GM18861 (cell line): ENCODE measurements at regions not wholly inside any gene's neighbourhood (a gene's known extent, or its start where the extent isn't known, plus 50 kb on each side); places are given as distances from the start of the nearest gene placed in this dataset.

Experiments used
- ATAC-seq: cut with Tn5 transposase; IDR thresholded peaks from one replicate; pipeline ENCODE4 v1.9.1; 2021; ENCODE audit not compliant: unreplicated experiment

DNA sequence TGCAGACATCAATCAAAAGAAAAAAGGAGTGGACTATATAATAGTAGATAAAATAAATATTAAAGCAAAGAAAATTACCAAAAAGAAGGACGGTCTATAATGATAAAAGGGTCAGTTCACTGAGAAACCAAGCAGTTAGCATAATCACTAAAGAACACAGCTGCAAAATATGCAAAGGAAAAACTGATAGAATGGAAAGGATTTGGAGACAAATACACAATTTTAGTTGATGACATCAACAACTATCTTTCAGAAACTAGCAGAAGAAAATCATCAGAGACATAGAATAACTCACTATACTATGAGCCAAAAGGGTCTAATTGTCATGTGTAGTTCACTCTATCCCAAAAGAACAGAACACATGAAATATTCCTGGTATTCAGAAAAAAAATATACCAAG lies 316.4 kb upstream of the IGFBP3 start:
- no peak for ATAC-seq

DNA sequence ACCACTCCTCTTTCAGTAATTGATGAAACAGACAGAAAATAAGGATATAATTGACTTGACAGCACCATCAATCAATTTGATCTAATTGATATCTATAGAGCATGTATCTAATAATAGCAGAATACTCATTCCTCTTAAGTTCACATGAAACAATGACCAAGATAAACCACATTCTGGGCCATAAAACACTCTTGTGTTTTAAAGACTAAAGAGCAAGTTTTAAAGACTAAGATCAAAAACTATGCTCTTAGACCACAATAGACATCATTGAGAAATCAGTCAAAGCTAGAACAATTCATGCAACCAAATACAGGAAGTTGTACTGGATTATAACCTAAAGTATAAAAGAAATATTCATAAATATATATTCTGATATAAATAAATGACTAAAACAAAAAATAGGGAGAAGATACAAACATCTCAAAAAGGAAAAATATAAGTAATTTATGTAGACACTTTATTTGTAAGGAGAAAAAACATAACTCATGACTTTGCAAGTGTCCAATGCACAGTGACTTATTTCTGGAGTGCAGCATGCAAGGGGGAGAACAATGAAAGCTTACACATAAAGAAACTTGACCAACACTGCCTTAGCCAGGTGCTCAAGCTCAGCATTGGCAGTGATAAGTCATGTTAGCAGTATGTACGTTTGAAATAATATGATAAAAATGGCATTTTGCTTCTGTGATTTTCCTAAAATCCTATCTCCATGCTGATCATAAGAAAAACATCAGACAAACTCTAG lies 312.7 kb upstream of the IGFBP3 start:
- ATAC-seq: peak; percentile 82

DNA sequence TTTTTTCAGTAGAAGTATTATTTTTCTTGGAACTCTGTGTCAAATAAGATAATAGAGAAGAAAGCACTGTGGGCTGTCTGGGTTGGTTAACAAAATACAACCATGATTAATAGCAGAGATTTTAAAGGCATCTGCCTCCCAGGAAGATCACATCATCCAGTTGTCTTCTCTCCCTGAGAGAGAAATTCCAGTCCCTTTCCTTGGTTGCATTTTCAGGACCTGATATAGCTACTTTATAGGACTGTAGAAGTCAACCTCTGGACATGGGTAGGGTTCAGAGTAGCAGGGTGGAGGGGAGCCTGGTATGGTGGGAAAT lies 309.9 kb upstream of the IGFBP3 start:
- ATAC-seq: no peak

DNA sequence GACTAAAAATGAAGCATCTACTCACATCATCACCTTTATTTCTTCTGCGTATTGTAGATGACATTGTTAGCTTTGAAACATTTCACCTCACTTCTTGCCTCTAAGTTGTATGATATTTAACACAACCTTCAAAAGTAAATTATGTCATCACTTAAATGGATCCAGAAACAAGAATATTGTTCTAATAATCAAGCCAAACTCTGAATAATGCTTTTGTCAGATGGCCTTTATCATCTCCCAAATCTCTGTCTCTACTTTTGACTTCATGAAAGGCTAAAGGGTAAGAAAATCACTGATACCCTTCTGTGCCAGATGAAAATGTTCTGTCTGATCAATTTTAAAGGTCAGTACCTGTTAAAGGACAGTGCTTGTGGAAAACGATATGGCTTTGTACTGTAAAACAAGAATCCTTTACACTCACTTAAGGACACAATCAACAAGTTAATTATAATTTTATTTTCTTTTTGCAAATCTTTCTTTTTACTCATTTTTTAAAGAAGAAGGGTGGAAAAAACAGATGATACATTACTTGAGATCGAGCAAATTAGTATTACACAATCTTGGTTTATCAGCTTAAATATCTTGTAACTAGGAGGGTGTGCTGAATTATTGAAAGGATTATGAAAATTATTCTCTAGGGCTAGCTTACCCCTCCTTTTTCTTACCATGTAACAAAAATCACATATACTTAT lies 309.4 kb upstream of the IGFBP3 start:
- no peak for ATAC-seq

DNA sequence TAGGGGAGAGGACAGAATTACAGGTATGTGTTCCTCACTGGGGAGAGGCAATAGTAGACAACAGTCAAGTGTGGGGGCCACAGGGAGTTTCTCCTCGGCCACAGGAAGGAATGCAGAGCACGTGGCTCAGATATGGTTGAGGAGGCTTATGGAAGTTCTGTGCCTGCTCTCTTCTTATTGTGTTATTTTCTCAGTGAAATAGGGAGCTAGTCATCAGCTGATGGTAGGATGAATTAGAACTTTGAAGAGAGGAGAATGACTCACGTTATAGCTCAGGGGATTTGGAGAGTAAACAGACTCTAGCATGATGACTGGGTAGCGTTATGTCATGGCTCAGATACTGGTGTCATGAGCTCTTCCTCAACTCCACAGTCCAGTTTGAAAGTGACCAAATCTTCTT lies 308.3 kb upstream of the IGFBP3 start:
- ATAC-seq: no peak

DNA sequence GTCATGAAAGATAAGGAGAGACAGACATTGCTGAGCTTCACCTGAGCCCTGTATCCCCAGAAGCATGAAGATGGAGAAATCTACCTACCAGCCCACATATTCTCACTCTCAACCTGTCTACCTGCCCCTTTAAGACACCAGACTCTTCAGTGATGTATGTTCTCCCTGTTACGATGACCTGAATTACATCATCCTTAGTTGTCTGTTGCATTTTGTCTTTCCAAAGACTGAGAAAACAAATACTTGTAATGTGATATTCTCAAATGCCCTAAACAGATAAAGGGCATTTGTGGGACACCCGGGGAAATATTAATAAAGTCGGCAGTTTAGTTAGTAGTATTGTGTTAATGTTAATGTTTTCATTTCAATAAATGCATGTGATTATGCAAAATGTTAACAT lies 305.8 kb upstream of the IGFBP3 start:
- no peak for ATAC-seq

DNA sequence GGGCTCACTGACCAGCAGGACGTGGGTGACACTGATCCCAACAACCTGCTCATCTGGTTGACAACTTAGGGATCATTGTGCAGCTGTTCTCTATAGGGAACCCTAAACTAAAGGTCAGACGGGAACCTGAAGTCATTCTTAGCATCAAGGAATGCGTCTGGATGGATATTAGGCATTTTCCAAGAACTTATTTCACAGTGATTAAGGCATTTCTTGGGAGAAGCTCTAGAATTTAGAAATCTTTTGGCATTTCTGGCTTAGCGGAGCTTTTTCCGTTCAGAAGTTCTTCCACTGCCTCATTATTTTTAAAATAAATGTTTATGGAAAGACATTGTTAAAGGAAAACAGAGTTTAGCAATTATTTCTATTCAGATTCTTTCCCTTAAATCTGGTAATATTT lies 303.3 kb upstream of the IGFBP3 start:
- no peak for ATAC-seq

DNA sequence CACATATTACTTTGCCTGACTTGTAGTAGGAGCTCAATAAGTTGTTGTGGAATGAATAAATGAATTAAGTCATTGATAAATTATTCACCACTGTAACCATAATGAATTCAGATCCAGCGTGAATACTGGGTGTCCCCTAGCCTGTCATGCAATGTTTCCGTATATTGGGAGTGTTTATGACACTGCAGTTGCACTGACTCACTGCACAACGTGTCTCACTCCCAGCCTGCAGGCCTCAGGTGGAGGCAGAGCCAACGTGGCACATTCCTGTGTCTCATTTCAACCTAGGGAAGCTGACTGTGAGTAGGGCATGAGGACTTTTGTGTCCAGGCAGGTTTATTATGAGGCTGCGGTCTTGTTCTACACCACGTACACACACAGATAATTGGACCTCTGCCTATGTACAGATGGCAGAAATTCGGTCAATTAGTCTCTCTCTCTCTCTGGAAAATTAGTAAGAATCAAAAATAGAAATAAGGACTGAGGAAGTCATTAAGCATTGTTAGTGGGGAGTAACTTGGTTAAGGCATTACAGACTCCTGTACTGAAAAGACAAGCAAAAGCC lies 299.1 kb upstream of the IGFBP3 start:
- no peak for ATAC-seq

DNA sequence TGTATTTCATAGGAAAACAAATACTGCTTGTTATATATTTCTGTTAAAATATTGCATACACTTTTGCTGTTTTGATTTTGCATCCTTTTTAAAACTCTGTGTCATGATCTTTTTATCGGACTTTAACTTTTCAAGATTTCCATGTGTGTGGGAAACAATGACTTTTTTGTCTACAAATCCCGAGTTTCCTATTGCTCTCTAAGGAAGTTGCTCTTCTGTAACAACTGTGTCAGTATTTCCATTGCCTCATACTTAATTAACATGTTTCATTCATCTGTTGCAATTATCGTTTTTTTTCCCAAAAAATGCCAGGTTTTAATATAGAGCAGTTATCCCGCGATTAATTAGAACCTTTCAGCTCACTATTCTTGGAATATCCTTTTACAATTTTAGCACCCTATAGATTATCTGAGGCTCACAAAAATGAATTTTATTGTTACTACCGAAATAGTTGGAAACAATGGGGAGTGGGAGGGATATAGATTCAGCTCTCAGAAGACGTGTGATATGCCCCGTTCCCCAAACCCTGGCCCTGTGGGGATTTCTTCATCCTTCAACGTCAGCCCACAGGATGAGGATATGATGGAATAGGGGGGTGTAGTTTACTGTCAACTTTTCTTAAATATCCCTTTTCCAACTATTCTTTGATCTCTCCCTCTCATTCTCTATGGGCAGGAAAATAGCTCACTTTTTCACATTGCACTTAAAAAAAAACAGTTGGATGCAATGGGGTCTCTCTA lies 297.6 kb upstream of the IGFBP3 start:
- ATAC-seq: no peak

DNA sequence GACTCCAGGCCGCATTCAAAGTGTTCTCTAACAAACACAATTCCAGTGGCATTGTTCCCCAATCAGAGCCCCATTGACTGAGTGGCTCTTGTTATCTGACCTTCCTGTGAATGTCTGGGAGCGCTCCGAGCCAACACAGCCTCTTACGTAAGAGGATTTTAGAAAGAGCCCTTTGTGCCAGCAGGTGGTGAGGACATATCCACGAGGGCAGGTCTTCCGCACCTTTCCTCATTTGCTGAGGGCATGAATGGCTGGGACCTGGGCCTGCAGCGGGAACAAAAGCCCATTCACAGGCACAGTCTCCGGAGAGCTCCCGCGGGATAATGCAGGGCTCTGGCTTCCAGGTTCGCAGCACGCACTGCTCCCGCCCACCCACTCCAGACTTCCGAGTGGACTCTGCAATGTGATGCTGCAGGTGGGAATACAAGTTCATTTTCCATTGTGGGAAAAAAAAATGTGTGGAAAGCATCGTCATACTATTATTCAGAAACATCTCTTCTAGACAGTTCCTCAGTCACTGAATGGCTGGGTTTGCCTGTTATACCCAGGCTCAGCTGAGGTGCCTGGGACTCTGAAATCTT lies 295.0 kb upstream of the IGFBP3 start:
- ATAC-seq: no peak

DNA sequence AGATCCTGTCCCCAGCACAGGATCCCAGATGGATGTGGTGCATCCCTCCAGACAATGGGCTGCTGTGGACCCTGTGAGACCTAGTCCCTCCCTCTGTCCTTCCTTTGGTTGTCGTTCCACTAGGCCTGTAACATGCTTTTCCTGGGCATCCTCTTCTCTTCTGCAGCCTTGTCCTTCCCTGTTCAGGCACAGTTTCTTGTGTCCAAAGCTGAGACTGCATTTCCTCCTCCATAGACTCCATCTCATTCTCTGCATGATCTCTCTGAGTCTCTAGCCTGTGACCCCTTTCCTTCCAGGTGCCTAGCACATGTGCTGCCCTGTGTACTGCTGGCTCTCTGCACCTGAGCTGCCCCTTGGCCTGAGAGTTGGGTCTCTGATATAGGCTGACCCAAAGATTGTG lies 293.5 kb upstream of the IGFBP3 start:
- no peak for ATAC-seq

DNA sequence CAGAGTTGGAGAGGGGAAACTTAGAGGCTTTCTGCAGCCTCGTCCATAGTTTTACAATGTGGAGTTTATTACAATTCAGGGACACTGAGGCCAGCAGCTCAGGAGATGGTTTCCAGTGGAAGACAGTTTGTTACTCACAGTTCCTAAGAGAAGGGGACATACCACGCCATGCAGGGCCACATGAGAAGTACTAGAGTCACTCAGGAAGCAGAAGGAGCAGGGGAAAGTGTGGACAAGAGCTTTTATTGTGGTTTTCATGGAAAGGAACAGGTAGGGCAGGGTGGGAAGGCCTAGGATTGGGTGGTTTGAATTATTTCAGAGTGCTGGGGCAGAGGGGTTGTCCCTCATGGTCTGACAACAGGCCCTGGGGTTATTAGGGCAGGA lies 292.1 kb upstream of the IGFBP3 start:
- ATAC-seq: no peak

DNA sequence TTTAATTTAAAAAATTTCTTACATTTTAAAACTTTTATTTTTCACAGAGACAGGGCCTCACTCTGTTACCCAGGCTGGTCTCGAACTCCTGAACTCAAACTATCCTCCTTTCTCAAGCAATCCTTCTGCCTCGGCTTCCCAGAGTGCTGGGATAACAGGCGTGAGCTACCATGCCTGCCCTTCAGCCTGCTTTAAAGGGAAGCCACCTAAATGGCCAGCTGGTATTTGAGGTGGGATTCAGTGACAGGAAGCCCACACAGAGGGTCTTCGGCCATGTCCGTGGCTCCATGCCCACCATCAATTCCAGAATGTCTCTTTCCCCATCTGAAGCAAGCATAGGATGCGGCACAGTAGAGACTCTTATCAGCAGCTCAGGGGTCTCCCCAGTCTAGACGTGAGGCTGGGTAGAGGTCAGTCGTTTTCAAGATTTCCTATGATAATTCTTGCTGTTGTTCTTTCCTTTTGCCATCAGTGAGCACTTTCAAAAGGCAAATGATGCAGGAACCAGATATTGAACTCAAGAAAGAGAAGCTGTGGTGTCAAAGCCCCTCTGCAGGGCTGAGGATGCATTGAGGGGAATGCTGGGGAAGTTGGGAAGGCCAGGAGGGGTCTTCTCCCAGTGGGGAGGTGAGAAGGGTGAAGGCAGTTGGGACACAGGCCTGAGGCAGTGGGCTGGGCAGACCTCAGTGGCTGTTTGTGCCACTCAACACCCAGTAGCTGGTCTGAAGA lies 291.5 kb upstream of the IGFBP3 start:
- ATAC-seq: no peak

DNA sequence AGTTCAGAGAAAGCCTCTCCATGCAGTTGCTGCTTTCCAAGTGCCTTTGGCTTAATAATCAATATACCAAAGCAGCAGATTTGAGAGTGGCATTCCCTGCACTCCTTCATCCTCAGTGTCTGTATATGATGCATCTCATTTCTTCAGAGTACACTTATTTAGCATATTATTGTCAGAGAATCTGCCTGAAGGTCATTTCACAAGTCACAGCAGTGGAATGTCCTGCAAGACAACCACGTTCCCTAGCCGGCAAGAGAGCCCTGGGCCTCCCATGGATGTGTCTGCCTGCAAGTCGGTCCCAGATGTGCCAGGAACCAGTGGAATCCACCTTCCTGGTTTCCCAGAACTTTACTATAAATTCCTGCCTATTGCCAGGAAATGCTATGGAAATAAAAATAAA lies 289.4 kb upstream of the IGFBP3 start:
- no peak for ATAC-seq

DNA sequence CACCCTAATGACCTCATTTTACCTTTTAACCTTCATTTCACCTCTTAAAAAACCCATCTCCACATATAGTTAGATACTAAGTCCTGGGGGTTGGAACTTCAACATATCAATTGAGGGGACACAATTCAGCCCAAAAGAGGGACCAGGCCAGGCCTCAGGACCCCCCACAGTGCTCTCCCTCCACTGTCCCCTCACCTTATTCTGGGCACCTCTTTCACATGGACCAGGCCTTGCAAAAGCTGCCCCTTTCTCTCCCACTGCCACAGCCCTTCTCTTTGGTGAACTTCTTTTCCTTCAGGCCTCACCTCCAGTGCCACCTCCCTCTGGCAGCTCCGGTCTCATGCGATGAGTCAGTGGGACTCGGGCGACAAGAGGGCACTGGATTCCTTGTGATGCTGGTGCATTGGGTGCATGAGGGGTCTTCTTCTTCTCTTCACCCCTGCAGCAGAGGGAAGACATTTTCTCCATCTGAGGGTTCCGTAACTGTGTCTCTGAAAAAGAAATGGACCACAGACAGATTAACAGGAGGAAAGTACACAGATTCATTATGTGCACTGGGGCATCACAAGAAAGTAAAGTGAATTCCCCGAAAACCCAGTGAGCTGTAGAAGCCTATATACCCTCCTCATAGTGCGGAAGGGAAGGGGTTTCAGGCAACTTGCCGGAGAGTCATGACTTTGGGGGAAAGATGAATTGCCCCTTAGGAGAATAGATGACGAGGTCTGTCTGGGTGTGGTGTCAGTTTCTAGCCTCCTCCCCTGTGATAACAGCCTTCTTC lies 288.7 kb upstream of the IGFBP3 start:
- ATAC-seq: no peak

DNA sequence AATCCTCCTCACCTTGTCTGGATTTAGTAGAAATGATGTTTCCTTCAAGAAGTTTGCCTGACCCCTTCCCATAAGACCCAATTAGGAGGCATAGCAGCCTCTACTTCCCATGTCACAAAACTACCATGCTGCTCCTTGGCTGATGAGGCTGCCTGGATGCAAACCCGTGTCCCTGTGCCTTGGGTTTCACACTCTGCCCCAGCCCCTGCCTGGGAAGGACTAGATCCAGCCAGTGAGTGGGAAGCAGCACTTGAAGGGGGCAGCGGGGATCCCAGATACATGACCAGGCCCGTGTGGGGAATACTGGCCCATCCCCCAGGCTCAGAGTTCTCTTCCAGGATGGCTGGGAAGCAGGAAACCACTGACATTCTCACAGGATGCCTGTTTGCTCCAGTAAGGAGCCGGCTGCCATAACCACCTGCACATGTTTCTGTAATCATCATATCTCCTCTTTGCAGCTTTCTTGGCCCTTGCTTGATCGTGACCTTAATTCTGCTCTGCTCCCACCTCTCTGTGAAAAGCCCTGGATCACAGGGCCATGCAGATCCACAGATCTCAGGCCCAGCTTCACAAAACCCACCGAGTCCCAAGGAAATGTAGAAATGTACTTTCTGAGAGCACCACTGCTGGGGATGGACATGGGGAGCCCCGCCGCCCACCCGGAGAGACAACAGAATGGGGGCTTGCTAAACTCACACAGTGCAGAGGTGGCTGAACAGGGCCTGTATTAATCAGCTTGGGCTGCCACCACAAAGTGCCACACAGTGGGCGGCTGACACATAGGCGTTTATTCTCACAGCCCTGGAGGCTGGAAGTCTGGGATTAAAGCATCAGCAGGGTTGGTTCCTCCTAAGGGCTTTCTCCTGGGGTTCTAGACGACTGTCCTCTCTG lies 287.8 kb upstream of the IGFBP3 start:
- ATAC-seq: no peak

DNA sequence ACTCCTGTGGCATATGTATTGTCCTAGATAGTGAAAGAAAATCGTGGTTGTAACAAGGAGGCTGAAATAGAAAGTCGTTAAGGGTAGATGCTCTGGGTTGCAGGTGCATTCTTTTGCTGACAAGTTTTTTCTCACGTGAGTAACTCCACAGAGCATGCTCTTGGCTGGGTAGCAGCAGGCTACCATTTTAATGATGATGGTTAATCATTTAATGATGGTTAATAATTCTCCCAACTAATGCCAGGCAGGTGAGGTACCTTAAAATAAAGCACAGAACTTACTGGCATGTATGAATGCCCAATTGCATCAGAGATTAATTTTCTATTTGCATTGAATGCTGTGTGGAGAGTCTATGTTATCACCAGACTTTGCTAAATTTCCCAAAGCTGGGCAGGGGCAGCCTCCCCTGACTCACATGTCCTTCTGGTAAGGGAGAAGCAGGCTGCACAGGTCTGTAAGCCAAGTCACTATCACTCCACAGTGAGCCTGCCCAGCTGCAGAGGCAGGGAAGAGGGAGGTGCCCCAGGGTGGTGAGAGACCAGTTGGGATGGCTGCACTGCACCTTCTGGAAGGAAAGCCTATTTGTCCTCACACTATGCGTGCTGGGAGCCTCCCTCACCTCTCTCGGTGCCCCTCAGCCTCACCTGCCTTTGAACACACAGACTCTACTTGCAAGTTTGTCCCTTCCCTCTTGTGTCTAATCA lies 287.0 kb upstream of the IGFBP3 start:
- ATAC-seq: no peak

DNA sequence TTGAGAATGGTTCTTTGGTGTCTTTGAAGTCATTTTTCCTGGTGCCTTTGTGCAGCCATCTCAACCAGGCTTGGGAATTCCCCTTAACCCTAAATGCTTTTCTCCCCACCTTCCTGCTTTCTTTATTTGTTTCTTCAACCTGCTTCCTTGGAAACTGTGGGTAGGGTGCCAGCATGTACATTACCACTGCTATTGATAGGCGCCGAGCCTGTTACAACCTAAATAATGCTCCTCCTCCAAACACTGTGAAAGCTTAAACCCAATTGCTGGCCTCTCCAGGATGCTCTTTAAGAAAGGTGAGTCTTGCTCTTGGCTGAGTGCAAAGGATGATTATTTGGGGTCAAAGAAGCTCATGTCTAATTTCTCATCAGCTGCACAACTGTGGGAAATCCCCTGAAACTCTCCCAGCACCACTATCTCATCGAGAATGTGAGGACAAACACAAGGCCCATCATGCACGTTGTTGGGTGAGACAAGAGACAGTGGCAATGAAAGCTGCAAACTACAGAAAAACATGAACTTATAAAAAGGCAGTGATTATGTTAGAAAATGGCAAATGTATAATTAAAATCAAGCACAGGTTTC lies 285.5 kb upstream of the IGFBP3 start:
- ATAC-seq: no peak
